HG03378 (cell line): ENCODE measurements at regions not wholly inside any gene's neighbourhood (a gene's known extent, or its start where the extent isn't known, plus 50 kb on each side); places are given as distances from the start of the nearest gene placed in this dataset.
"Not testable (repeated sequence)": the region's sequence is repeated elsewhere in the genome, so short reads cannot be mapped to it uniquely, and the experiment has no call there.

Experiments used
- ATAC-seq: cut with Tn5 transposase; IDR thresholded peaks from one replicate; pipeline ENCODE4 v1.9.1; 2021; ENCODE audit warnings: mild to moderate bottlenecking, moderate library complexity; ENCODE audit not compliant: unreplicated experiment

- no peak for ATAC-seq
These were observed 378.4 kb downstream of the DDX10 start for GRCh38 chr11:109043315-109043714.

GRCh38 chr11:109046284-109046992 is 375.6 kb upstream of the C11orf87 start:
- ATAC-seq = no peak

GRCh38 chr11:109048098-109048497 is 373.9 kb upstream of the C11orf87 start:
- ATAC-seq = no peak

- no peak for ATAC-seq
These were observed 370.8 kb upstream of the C11orf87 start for GRCh38 chr11:109051200-109051599.

- ATAC-seq = no peak
These were observed 362.6 kb upstream of the C11orf87 start for GRCh38 chr11:109059402-109059801.

- ATAC-seq = no peak
These were observed 360.6 kb upstream of the C11orf87 start for GRCh38 chr11:109061394-109061793.

- no peak for ATAC-seq
These were observed 359.5 kb upstream of the C11orf87 start for GRCh38 chr11:109062445-109062844.

- no peak for ATAC-seq
These were observed 359.1 kb upstream of the C11orf87 start for GRCh38 chr11:109062871-109063270.

GRCh38 chr11:109064618-109065311 is 357.2 kb upstream of the C11orf87 start:
- not testable (repeated sequence) for ATAC-seq

- ATAC-seq = no peak
These were observed 350.7 kb upstream of the C11orf87 start for GRCh38 chr11:109071262-109071661.

GRCh38 chr11:109071712-109072524 is 350.1 kb upstream of the C11orf87 start:
- no peak for ATAC-seq

- no peak for ATAC-seq
These were observed 348.8 kb upstream of the C11orf87 start for GRCh38 chr11:109073032-109073822.

- ATAC-seq = no peak
These were observed 346.0 kb upstream of the C11orf87 start for GRCh38 chr11:109075976-109076375.

GRCh38 chr11:109076870-109077269 is 345.1 kb upstream of the C11orf87 start:
- no peak for ATAC-seq

- no peak for ATAC-seq
These were observed 344.6 kb upstream of the C11orf87 start for GRCh38 chr11:109077291-109077920.

- ATAC-seq = no peak
These were observed 336.1 kb upstream of the C11orf87 start for GRCh38 chr11:109085708-109086373.

GRCh38 chr11:109086931-109087330 is 335.1 kb upstream of the C11orf87 start:
- ATAC-seq = no peak

- no peak for ATAC-seq
These were observed 333.9 kb upstream of the C11orf87 start for GRCh38 chr11:109088086-109088485.

GRCh38 chr11:109089144-109089543 is 332.8 kb upstream of the C11orf87 start:
- no peak for ATAC-seq

- ATAC-seq = no peak
These were observed 328.6 kb upstream of the C11orf87 start for GRCh38 chr11:109093354-109093753.
